ENCODE measurements at regions not wholly inside any gene's neighbourhood (a gene's known extent, or its start where the extent isn't known, plus 50 kb on each side); places are given as distances from the start of the nearest gene placed in this dataset.

DNA sequence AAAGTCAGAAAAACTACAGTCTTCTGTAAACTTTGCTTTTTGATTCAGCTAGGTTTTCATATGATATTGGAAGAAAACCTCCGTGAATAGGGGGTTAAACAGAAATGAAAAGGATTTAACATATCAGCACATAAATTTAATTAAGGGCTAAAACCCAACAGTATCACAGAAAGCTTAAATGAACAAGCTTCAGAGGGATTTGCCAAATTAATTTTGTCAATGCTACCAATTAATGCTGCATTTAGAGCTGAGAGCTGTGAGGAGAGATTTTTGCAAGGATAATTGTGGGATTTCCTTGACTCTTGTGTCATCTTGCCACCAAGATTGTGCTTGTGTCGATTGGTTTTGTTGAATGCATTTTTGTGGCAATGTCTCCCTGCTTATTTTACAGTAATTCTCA lies 379.9 kb downstream of the CD109 start:
- no peak overlapping the region for H3K27ac ChIP-seq (ENCODE audit: low read length)
- no TSS peak for BruUV-seq (replicated peaks)
- H3K36me3 ChIP-seq (ENCODE audit: low read depth, low read length) = no peaks in the 10 kb centered on the region
- ChIA-PET CTCF (no interaction called here), POLR2A (ENCODE audit: unreplicated experiment) (no interaction called here)
- no peaks in the 10 kb centered on the region for H3K27me3 ChIP-seq (ENCODE audit: low read length)
- TF ChIP-seq, protein P1, sequence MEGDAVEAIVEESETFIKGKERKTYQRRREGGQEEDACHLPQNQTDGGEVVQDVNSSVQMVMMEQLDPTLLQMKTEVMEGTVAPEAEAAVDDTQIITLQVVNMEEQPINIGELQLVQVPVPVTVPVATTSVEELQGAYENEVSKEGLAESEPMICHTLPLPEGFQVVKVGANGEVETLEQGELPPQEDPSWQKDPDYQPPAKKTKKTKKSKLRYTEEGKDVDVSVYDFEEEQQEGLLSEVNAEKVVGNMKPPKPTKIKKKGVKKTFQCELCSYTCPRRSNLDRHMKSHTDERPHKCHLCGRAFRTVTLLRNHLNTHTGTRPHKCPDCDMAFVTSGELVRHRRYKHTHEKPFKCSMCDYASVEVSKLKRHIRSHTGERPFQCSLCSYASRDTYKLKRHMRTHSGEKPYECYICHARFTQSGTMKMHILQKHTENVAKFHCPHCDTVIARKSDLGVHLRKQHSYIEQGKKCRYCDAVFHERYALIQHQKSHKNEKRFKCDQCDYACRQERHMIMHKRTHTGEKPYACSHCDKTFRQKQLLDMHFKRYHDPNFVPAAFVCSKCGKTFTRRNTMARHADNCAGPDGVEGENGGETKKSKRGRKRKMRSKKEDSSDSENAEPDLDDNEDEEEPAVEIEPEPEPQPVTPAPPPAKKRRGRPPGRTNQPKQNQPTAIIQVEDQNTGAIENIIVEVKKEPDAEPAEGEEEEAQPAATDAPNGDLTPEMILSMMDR (conservative IDR thresholded peaks at IDR 0.05; ENCODE audit: low read depth, low read length) = no peak
- no peak for TF ChIP-seq EZH2 (IDR thresholded peaks at IDR 0.05; ENCODE audit: low read length, unreplicated experiment)
- no peak overlapping the region for H3K4me3 ChIP-seq (ENCODE audit: low read length)
- intact Hi-C loops (cut with micrococcal nuclease) = loop anchor here (10.0 kb wide), 2 partner anchors 91 to 221 kb away; no protein-coding TSS in a partner anchor
- no peaks in the 10 kb centered on the region for H4K20me1 ChIP-seq (ENCODE audit: low read length)
- no peaks in the 10 kb centered on the region for H3K9me2 ChIP-seq (replicated peaks; ENCODE audit: low read length)
- peaks cover 18% of the 10 kb centered on the region for H3K4me1 ChIP-seq (ENCODE audit: insufficient read depth, low read length)
- no peak overlapping the region for H3K9ac ChIP-seq (ENCODE audit: low read length)
- H2AFZ ChIP-seq (ENCODE audit: low read length) = no peak overlapping the region
- ATAC-seq (no peak), DNase-seq (no peak)
- H3K9me3 ChIP-seq (ENCODE audit: low read length) = no peaks in the 10 kb centered on the region
- no peak overlapping the region for H3K4me2 ChIP-seq (ENCODE audit: low read length)
- H3F3A ChIP-seq (ENCODE audit: low read length, unreplicated experiment) = no peaks in the 10 kb centered on the region
- no peaks in the 10 kb centered on the region for H3K79me2 ChIP-seq (ENCODE audit: low read length)

DNA sequence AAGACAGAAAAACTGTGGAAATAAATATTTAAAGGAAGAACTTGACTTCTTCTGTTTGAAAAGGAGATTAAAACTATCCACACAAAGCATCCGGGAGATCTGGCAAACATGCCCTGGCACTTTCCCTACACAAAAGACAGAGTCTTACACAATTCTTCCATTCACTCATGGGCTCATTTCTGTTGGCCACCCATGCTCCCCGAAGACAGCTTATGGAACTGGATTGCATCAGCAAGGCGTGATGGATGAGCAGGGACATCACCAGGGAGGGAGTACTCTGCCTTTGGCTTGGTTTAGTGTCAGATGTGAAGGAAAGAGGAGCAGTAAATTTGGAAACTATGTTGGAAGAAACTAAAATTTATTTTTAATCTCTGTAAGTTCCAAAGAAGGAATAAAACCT lies 379.3 kb downstream of the CD109 start:
- no peak overlapping the region for H3K9ac ChIP-seq (ENCODE audit: low read length)
- H3K4me2 ChIP-seq (ENCODE audit: low read length) = no peak overlapping the region
- ATAC-seq = no peak
- BruUV-seq (replicated peaks) = no TSS peak
- H3K4me1 ChIP-seq (ENCODE audit: insufficient read depth, low read length) = peaks cover 23% of the 10 kb centered on the region
- H3K4me3 ChIP-seq (ENCODE audit: low read length) = no peak overlapping the region
- ChIA-PET CTCF (no interaction called here), POLR2A (ENCODE audit: unreplicated experiment) (no interaction called here)
- H4K20me1 ChIP-seq (ENCODE audit: low read length) = no peaks in the 10 kb centered on the region
- H3K36me3 ChIP-seq (ENCODE audit: low read depth, low read length) = no peaks in the 10 kb centered on the region
- H3F3A ChIP-seq (ENCODE audit: low read length, unreplicated experiment) = no peaks in the 10 kb centered on the region
- no peaks in the 10 kb centered on the region for H3K79me2 ChIP-seq (ENCODE audit: low read length)
- no peaks in the 10 kb centered on the region for H3K9me3 ChIP-seq (ENCODE audit: low read length)
- intact Hi-C loops (cut with micrococcal nuclease) = loop anchor here (10.0 kb wide), 2 partner anchors 91 to 221 kb away; no protein-coding TSS in a partner anchor
- H3K27ac ChIP-seq (ENCODE audit: low read length) = no peak overlapping the region
- TF ChIP-seq, protein P1 (conservative IDR thresholded peaks at IDR 0.05; ENCODE audit: low read depth, low read length) = no peak
- TF ChIP-seq EZH2phosphoT487 (IDR thresholded peaks at IDR 0.05; ENCODE audit: borderline replicate concordance, low read length) = no peak
- TF ChIP-seq EZH2 (IDR thresholded peaks at IDR 0.05; ENCODE audit: low read length, unreplicated experiment) = no peak
- no peaks in the 10 kb centered on the region for H3K27me3 ChIP-seq (ENCODE audit: low read length)
- DNase-seq = no peak
- no peaks in the 10 kb centered on the region for H3K9me2 ChIP-seq (replicated peaks; ENCODE audit: low read length)
- H2AFZ ChIP-seq (ENCODE audit: low read length) = no peak overlapping the region

DNA sequence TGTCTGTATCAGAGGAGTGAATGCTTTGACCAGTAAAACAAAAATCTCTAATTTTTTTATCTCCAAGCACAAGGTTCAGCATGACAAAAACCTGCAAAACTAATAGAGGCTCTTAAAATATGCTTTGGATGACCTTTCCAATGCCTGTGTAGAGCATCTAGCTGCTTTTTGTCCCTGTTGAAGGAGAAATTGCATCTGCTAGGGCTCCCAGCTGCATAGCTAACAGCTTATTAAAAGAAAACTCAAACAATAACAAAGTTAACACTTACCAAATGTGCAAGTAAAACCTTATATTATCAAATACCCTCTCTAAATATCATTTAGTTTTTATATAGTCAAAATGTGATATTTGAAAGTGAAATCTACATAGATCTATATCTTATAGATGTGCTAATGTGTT lies 378.6 kb downstream of the CD109 start:
- POLR2A ChIA-PET (ENCODE audit: unreplicated experiment) = no interaction called here
- no peak for TF ChIP-seq EZH2 (IDR thresholded peaks at IDR 0.05; ENCODE audit: low read length, unreplicated experiment)
- TF ChIP-seq, protein P1 (conservative IDR thresholded peaks at IDR 0.05; ENCODE audit: low read depth, low read length) = no peak
- TF ChIP-seq EZH2phosphoT487 (IDR thresholded peaks at IDR 0.05; ENCODE audit: borderline replicate concordance, low read length) = no peak

More for the DNA sequence above, 378.6 kb downstream of the CD109 start:
- peaks cover 30% of the 10 kb centered on the region for H3K4me1 ChIP-seq (ENCODE audit: insufficient read depth, low read length)
- no TSS peak for BruUV-seq (replicated peaks)
- no peaks in the 10 kb centered on the region for H3K9me3 ChIP-seq (ENCODE audit: low read length)
- no peak for ATAC-seq
- H3K4me3 ChIP-seq (ENCODE audit: low read length) = no peak overlapping the region
- no peak overlapping the region for H3K27ac ChIP-seq (ENCODE audit: low read length)
- H3K9ac ChIP-seq (ENCODE audit: low read length) = no peak overlapping the region
- no peak overlapping the region for H2AFZ ChIP-seq (ENCODE audit: low read length)
- H3K9me2 ChIP-seq (replicated peaks; ENCODE audit: low read length) = no peaks in the 10 kb centered on the region
- no peaks in the 10 kb centered on the region for H3F3A ChIP-seq (ENCODE audit: low read length, unreplicated experiment)
- no peaks in the 10 kb centered on the region for H3K79me2 ChIP-seq (ENCODE audit: low read length)
- CTCF ChIA-PET = no interaction called here
- H4K20me1 ChIP-seq (ENCODE audit: low read length) = no peaks in the 10 kb centered on the region
- H3K4me2 ChIP-seq (ENCODE audit: low read length) = no peak overlapping the region
- DNase-seq = no peak
- H3K36me3 ChIP-seq (ENCODE audit: low read depth, low read length) = no peaks in the 10 kb centered on the region
- intact Hi-C loops (cut with micrococcal nuclease) = loop anchor here (10.0 kb wide), 2 partner anchors 90 to 220 kb away; no protein-coding TSS in a partner anchor
- H3K27me3 ChIP-seq (ENCODE audit: low read length) = no peaks in the 10 kb centered on the region
